GM12873 (cell line): ENCODE measurements at regions not wholly inside any gene's neighbourhood (a gene's known extent, or its start where the extent isn't known, plus 50 kb on each side); places are given as distances from the start of the nearest gene placed in this dataset.

Experiments
- CTCF ChIP-seq: IDR thresholded peaks from 2 replicates; pipeline ENCODE4 v1.5.1; 2012; ENCODE audit warnings: low read depth, mild to moderate bottlenecking, moderate library complexity, low read length, control low read depth; ENCODE audit not compliant: insufficient read depth; ENCODE audit errors: missing control alignments

DNA sequence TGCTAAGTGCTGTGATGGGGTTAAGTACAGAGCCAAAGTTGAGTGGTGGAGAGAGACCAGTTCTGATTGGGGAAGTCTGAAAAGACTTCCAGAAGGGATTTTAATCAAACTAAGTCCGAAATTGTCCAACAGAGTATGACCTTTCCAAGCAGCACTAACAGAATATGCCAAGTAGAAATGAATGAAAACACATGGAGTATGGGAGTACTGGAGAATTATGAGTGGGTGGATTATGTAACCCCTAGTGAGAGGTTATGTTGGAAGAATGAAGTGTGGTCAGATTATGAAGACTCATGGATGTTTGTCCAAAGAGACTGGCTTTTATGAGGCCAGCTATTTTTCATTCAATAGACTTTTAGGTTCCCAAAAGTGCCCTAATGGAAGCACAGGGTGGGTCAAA is 94.0 kb upstream of the PLEKHA5 start:
- no peak for TF ChIP-seq CTCF

- TF ChIP-seq CTCF, result no peak
Observed at GRCh38 chr12:19036673-19037357, 92.7 kb upstream of the PLEKHA5 start.

DNA sequence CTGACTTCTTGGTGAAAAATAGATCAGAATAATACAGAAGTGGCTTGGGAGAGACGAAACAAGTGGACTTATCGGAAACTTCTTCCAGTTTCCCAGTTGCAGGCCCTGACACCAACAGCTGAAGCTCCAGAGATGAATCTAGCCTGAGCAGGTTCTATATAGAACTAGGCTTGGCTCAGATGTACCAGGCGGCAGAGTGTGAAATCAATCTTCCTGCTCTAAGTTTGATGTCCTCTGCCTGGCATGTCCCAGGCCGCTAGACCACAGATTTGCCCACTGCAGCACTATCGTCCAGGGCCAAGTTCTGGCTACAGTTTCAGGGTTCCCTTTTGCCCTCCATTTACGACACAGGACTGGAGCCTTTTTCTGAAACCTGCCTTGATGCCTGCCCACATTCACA is 91.3 kb upstream of the PLEKHA5 start:
- no peak for TF ChIP-seq CTCF

GRCh38 chr12:19039515-19039914 is 90.0 kb upstream of the PLEKHA5 start:
- no peak for TF ChIP-seq CTCF

DNA sequence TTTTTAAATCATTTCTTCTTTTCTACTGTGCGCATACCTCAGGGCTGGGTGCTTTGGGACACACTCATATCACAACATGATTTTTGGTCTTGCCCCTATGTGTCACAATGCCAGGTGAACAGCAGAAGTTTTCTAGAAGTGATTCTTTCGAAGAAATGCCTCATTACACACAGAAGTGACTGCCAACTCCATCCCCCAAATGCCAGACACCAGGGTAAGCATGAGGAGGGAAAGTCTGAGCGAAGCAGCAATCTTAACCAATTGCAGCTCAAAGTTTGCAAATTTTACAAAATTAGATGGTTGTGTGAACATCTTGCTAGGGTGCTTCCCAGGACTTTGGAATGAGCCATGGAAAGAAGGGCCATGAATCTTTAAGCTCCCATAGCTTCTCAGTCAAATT is 87.3 kb upstream of the PLEKHA5 start:
- TF ChIP-seq CTCF, result no peak

GRCh38 chr12:19044430-19044829 is 85.1 kb upstream of the PLEKHA5 start:
- no peak for TF ChIP-seq CTCF

- TF ChIP-seq CTCF, result no peak
Observed at GRCh38 chr12:19044891-19045290, 84.6 kb upstream of the PLEKHA5 start.
